ENCODE measurements at regions not wholly inside any gene's neighbourhood (a gene's known extent, or its start where the extent isn't known, plus 50 kb on each side); places are given as distances from the start of the nearest gene placed in this dataset.

GRCh38 chr11:112809429-112809828 lies 151.8 kb upstream of the NCAM1 start:
- Histone ChIP-seq H3K4me1 (ENCODE audit: control insufficient read depth, insufficient read depth, low read length) (peaks cover 3% of the 10 kb centered on the region; the same call in 1 of the 2 replicates), H3K4me3 (ENCODE audit: low read length) (no peak overlapping the region), H3K9me3 (ENCODE audit: control insufficient read depth, insufficient read depth, low read length) (no peaks in the 10 kb centered on the region), H3K36me3 (ENCODE audit: control insufficient read depth, insufficient read depth, low read length) (no peaks in the 10 kb centered on the region), H3K27me3 (ENCODE audit: control insufficient read depth, insufficient read depth, low read length) (no peaks in the 10 kb centered on the region), H3K27ac (ENCODE audit: low read length) (no peak overlapping the region)
- no CpG with 5 or more reads among the region's 2 CpGs for WGBS (ENCODE audit: insufficient coverage, insufficient read length)
- no peak for DNase-seq (ENCODE audit: low read depth, low spot score)

- H3K4me3 ChIP-seq (ENCODE audit: low read length): no peak overlapping the region
- H3K36me3 ChIP-seq (ENCODE audit: control insufficient read depth, insufficient read depth, low read length): no peaks in the 10 kb centered on the region
- no peak overlapping the region for H3K27ac ChIP-seq (ENCODE audit: low read length)
- no peaks in the 10 kb centered on the region for H3K9me3 ChIP-seq (ENCODE audit: control insufficient read depth, insufficient read depth, low read length)
- no CpG with 5 or more reads among the region's 2 CpGs for WGBS (ENCODE audit: insufficient coverage, insufficient read length)
- no peaks in the 10 kb centered on the region for H3K27me3 ChIP-seq (ENCODE audit: control insufficient read depth, insufficient read depth, low read length)
- H3K4me1 ChIP-seq (ENCODE audit: control insufficient read depth, insufficient read depth, low read length): peaks cover 3% of the 10 kb centered on the region; the same call in 1 of the 2 replicates
- DNase-seq (ENCODE audit: low read depth, low spot score): no peak
Observed at GRCh38 chr11:112810951-112811350, 150.3 kb upstream of the NCAM1 start.

- DNase-seq (ENCODE audit: low read depth, low spot score): no peak
- H3K4me1 ChIP-seq (ENCODE audit: control insufficient read depth, insufficient read depth, low read length): peaks cover 2% of the 10 kb centered on the region; the same call in 1 of the 2 replicates
- no peak overlapping the region for H3K4me3 ChIP-seq (ENCODE audit: low read length)
- no peaks in the 10 kb centered on the region for H3K27me3 ChIP-seq (ENCODE audit: control insufficient read depth, insufficient read depth, low read length)
- no peak overlapping the region for H3K27ac ChIP-seq (ENCODE audit: low read length)
- no peaks in the 10 kb centered on the region for H3K9me3 ChIP-seq (ENCODE audit: control insufficient read depth, insufficient read depth, low read length)
- no CpG with 5 or more reads among the region's 4 CpGs for WGBS (ENCODE audit: insufficient coverage, insufficient read length)
- no peaks in the 10 kb centered on the region for H3K36me3 ChIP-seq (ENCODE audit: control insufficient read depth, insufficient read depth, low read length)
Observed at GRCh38 chr11:112811783-112812182, 149.4 kb upstream of the NCAM1 start.

DNA sequence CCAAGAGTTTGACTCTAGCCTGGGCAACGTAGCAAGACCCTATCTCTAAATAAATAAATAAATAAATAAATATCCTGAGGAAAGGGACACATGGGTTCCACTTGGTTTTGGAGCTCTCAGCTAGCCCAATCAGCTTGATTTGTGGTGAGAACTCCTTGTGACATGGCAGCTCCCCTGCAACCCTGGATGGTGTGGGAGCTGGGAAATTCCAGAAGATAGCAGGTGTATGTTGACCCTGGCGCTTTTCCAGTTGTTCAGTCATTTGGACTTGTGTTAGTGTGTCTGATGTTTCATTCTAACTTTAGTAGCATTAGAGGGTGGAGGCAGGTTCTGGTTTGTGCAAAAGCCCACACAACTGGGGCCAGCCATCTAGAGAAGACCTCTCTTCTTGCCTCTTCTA lies 148.5 kb upstream of the NCAM1 start:
- no peak overlapping the region for H3K4me3 ChIP-seq (ENCODE audit: low read length)
- no peak overlapping the region for H3K27ac ChIP-seq (ENCODE audit: low read length)
- WGBS (ENCODE audit: insufficient coverage, insufficient read length): no CpG with 5 or more reads among the region's 2 CpGs
- no peak for DNase-seq (ENCODE audit: low read depth, low spot score)
- no peaks in the 10 kb centered on the region for H3K27me3 ChIP-seq (ENCODE audit: control insufficient read depth, insufficient read depth, low read length)
- peaks cover 3% of the 10 kb centered on the region; the same call in 1 of the 2 replicates for H3K4me1 ChIP-seq (ENCODE audit: control insufficient read depth, insufficient read depth, low read length)
- H3K36me3 ChIP-seq (ENCODE audit: control insufficient read depth, insufficient read depth, low read length): no peaks in the 10 kb centered on the region
- no peaks in the 10 kb centered on the region for H3K9me3 ChIP-seq (ENCODE audit: control insufficient read depth, insufficient read depth, low read length)

GRCh38 chr11:112814168-112814567 lies 147.1 kb upstream of the NCAM1 start:
- Histone ChIP-seq H3K36me3 (ENCODE audit: control insufficient read depth, insufficient read depth, low read length) (no peaks in the 10 kb centered on the region), H3K4me3 (ENCODE audit: low read length) (no peak overlapping the region), H3K4me1 (ENCODE audit: control insufficient read depth, insufficient read depth, low read length) (peaks cover 5% of the 10 kb centered on the region; the same call in 1 of the 2 replicates), H3K27me3 (ENCODE audit: control insufficient read depth, insufficient read depth, low read length) (no peaks in the 10 kb centered on the region), H3K9me3 (ENCODE audit: control insufficient read depth, insufficient read depth, low read length) (no peaks in the 10 kb centered on the region), H3K27ac (ENCODE audit: low read length) (no peak overlapping the region)
- DNase-seq (ENCODE audit: low read depth, low spot score): no peak
- WGBS (ENCODE audit: insufficient coverage, insufficient read length): no CpG with 5 or more reads among the region's 4 CpGs

- no peaks in the 10 kb centered on the region for H3K36me3 ChIP-seq (ENCODE audit: control insufficient read depth, insufficient read depth, low read length)
- WGBS (ENCODE audit: insufficient coverage, insufficient read length): no CpG with 5 or more reads among the region's 3 CpGs
- DNase-seq (ENCODE audit: low read depth, low spot score): no peak
- no peak overlapping the region for H3K27ac ChIP-seq (ENCODE audit: low read length)
- no peaks in the 10 kb centered on the region for H3K27me3 ChIP-seq (ENCODE audit: control insufficient read depth, insufficient read depth, low read length)
- H3K9me3 ChIP-seq (ENCODE audit: control insufficient read depth, insufficient read depth, low read length): no peaks in the 10 kb centered on the region
- H3K4me3 ChIP-seq (ENCODE audit: low read length): no peak overlapping the region
- peaks cover 10% of the 10 kb centered on the region; the same call in 1 of the 2 replicates for H3K4me1 ChIP-seq (ENCODE audit: control insufficient read depth, insufficient read depth, low read length)
Observed at GRCh38 chr11:112817376-112817775, 143.8 kb upstream of the NCAM1 start.

DNA sequence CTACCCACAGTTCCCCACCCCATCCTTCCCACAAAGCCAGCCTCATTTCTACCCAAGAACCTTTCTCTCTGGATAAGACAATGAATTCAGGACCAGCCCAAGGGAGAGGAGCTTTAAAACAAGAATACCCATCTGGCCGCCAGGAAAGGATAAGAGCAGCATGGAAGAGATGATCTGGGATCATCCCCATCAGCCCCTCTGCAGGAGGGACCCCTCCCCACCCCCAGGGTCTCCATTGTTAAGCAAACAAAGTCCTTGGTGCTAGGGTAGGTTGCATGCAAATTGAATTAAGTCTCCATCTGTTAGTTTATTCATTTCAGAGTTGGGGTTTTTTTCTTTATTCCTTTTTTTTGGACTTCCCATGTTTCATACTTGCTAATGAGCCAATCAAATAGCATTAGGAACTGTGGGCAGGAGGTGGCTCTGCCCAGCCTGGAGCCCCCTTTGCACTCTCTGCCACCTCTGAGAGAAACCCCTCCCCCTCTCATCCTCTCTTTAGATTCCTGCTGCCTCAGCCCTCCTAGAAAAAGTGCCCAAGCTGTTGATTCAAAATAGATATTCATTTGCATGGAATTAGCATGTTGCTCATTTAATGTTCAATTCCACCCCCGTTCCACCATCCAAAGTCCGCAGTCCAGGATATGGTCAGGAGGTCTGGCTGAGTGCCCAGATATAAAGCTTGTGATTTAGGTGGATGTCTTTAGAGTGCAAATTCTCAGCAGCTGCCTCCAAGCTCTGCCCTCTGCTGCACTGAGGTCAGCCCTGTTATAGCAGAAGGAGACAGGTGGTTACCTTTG lies 138.5 kb upstream of the NCAM1 start:
- no peak overlapping the region for H3K27ac ChIP-seq (ENCODE audit: low read length)
- no peak for DNase-seq (ENCODE audit: low read depth, low spot score)
- WGBS (ENCODE audit: insufficient coverage, insufficient read length): no CpG with 5 or more reads among the region's 3 CpGs
- no peaks in the 10 kb centered on the region for H3K9me3 ChIP-seq (ENCODE audit: control insufficient read depth, insufficient read depth, low read length)
- H3K36me3 ChIP-seq (ENCODE audit: control insufficient read depth, insufficient read depth, low read length): no peaks in the 10 kb centered on the region
- H3K4me3 ChIP-seq (ENCODE audit: low read length): no peak overlapping the region
- H3K4me1 ChIP-seq (ENCODE audit: control insufficient read depth, insufficient read depth, low read length): peaks cover 7% of the 10 kb centered on the region; the same call in 1 of the 2 replicates
- H3K27me3 ChIP-seq (ENCODE audit: control insufficient read depth, insufficient read depth, low read length): no peaks in the 10 kb centered on the region

DNA sequence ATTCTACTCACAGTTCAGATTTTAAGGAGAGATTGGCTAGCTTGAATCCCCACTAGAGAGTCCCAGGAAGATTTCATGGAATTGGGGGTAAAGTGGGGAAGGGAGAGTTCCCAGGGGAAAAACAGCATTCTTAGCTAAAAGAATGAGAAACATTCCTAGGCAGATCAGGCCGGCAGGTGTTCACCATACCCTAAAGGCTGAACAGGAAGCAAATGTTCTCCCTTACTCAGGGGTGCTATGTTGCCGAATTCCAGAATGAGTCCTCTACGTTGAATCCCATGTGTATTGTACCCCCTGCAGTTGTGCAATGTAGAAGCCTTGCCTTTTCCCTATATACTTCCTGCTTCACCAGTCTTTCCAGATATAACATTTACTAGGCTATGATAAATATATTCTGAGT lies 135.2 kb upstream of the NCAM1 start:
- Histone ChIP-seq H3K9me3 (ENCODE audit: control insufficient read depth, insufficient read depth, low read length) (no peaks in the 10 kb centered on the region), H3K36me3 (ENCODE audit: control insufficient read depth, insufficient read depth, low read length) (no peaks in the 10 kb centered on the region), H3K27ac (ENCODE audit: low read length) (no peak overlapping the region), H3K4me3 (ENCODE audit: low read length) (no peak overlapping the region), H3K4me1 (ENCODE audit: control insufficient read depth, insufficient read depth, low read length) (peaks cover 5% of the 10 kb centered on the region; the same call in 1 of the 2 replicates), H3K27me3 (ENCODE audit: control insufficient read depth, insufficient read depth, low read length) (no peaks in the 10 kb centered on the region)
- WGBS (ENCODE audit: insufficient coverage, insufficient read length): no CpG with 5 or more reads among the region's 3 CpGs
- DNase-seq (ENCODE audit: low read depth, low spot score): no peak

DNA sequence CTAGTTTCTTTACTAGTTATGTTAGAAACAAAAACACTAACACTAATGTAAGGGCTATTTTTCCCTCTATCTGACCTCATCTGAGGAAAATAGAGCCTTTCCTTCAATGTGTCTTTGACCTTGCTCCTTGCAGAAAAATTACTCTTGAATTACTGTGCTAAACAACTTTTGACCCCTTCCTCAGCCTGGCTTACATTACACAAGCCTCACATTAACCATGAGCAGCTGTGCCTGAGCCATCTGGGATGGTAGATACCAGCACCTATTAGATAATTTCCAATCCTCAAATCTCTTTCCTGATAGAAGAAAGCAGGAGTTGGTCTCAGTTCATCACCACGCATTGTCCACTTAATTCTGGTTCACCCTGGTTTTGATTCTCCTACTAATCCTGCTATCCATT lies 134.4 kb upstream of the NCAM1 start:
- no peak for DNase-seq (ENCODE audit: low read depth, low spot score)
- no peak overlapping the region for H3K27ac ChIP-seq (ENCODE audit: low read length)
- no peak overlapping the region for H3K4me3 ChIP-seq (ENCODE audit: low read length)
- H3K36me3 ChIP-seq (ENCODE audit: control insufficient read depth, insufficient read depth, low read length): no peaks in the 10 kb centered on the region
- no CpG with 5 or more reads among the region's 1 CpG for WGBS (ENCODE audit: insufficient coverage, insufficient read length)
- H3K4me1 ChIP-seq (ENCODE audit: control insufficient read depth, insufficient read depth, low read length): peaks cover 5% of the 10 kb centered on the region; the same call in 1 of the 2 replicates
- no peaks in the 10 kb centered on the region for H3K27me3 ChIP-seq (ENCODE audit: control insufficient read depth, insufficient read depth, low read length)
- H3K9me3 ChIP-seq (ENCODE audit: control insufficient read depth, insufficient read depth, low read length): no peaks in the 10 kb centered on the region

- H3K36me3 ChIP-seq (ENCODE audit: control insufficient read depth, insufficient read depth, low read length): no peaks in the 10 kb centered on the region
- H3K4me1 ChIP-seq (ENCODE audit: control insufficient read depth, insufficient read depth, low read length): no peaks in the 10 kb centered on the region
- no peak overlapping the region for H3K4me3 ChIP-seq (ENCODE audit: low read length)
- no peaks in the 10 kb centered on the region for H3K9me3 ChIP-seq (ENCODE audit: control insufficient read depth, insufficient read depth, low read length)
- DNase-seq (ENCODE audit: low read depth, low spot score): no peak
- H3K27ac ChIP-seq (ENCODE audit: low read length): no peak overlapping the region
- H3K27me3 ChIP-seq (ENCODE audit: control insufficient read depth, insufficient read depth, low read length): no peaks in the 10 kb centered on the region
- no CpG with 5 or more reads among the region's 4 CpGs for WGBS (ENCODE audit: insufficient coverage, insufficient read length)
Observed at GRCh38 chr11:112828421-112828820, 132.8 kb upstream of the NCAM1 start.

All from iPS DF 6.9 (cell line).